SK-N-SH treated with all-trans-retinoic acid at 6 μM for 48 hours (cell line): ENCODE measurements at regions not wholly inside any gene's neighbourhood (a gene's known extent, or its start where the extent isn't known, plus 50 kb on each side); places are given as distances from the start of the nearest gene placed in this dataset.

Experiments used
- ARNTL ChIP-seq: fragments of 450-650 bp; formaldehyde crosslinking; IDR thresholded peaks from 2 replicates; pipeline ENCODE4 v1.5.0; 2020; ENCODE audit warnings: low read depth, mild to moderate bottlenecking, moderate library complexity, borderline replicate concordance
- CREB5 ChIP-seq: fragments of 250-450 bp; sonication (Bioruptor Pico); IDR thresholded peaks from 2 replicates; pipeline ENCODE4 v1.5.1; 2020; ENCODE audit warnings: low read depth, mild to moderate bottlenecking, moderate library complexity
- CSDC2 ChIP-seq: fragments of 250-450 bp; sonication (Bioruptor Pico); IDR thresholded peaks from 2 replicates; pipeline ENCODE4 v1.5.0; 2020; ENCODE audit warnings: mild to moderate bottlenecking, moderate library complexity
- ISL1 ChIP-seq: fragments of 250-450 bp; sonication (Bioruptor Pico); IDR thresholded peaks from 2 replicates; pipeline ENCODE4 v2.1.2; 2022; ENCODE audit warnings: mild to moderate bottlenecking, moderate library complexity
- PATZ1 ChIP-seq: fragments of 250-450 bp; sonication (Bioruptor Pico); IDR thresholded peaks from 2 replicates; pipeline ENCODE4 v1.8.0; 2020; ENCODE audit warnings: mild to moderate bottlenecking, moderate library complexity, borderline replicate concordance
- POU6F1 ChIP-seq: fragments of 250-450 bp; sonication (Bioruptor Pico); IDR thresholded peaks from 2 replicates; pipeline ENCODE4 v1.8.0; 2021; ENCODE audit warnings: low read depth, mild to moderate bottlenecking, moderate library complexity, borderline replicate concordance
- PPARA ChIP-seq: fragments of 250-450 bp; sonication (Bioruptor Pico); IDR thresholded peaks from 2 replicates; pipeline ENCODE4 v1.5.0; 2020; ENCODE audit warnings: mild to moderate bottlenecking, borderline replicate concordance
- RARB ChIP-seq: fragments of 250-450 bp; sonication (Bioruptor Pico); IDR thresholded peaks from 2 replicates; pipeline ENCODE4 v1.8.0; 2021; ENCODE audit warnings: mild to moderate bottlenecking, moderate library complexity
- TSHZ2 ChIP-seq: fragments of 250-450 bp; sonication (Bioruptor Pico); IDR thresholded peaks from 2 replicates; pipeline ENCODE4 v1.5.0; 2020; ENCODE audit warnings: mild to moderate bottlenecking, moderate library complexity
- ZC3H10 ChIP-seq: fragments of 250-450 bp; sonication (Bioruptor Pico); IDR thresholded peaks from 2 replicates; pipeline ENCODE4 v1.5.1; 2021; ENCODE audit warnings: mild to moderate bottlenecking, moderate library complexity
- ZFP30 ChIP-seq: fragments of 450-650 bp; formaldehyde crosslinking; IDR thresholded peaks from 2 replicates; pipeline ENCODE4 v1.5.0; 2022; ENCODE audit warnings: mild to moderate bottlenecking, moderate library complexity
- ZNF70 ChIP-seq: fragments of 450-650 bp; formaldehyde crosslinking; IDR thresholded peaks from 2 replicates; pipeline ENCODE4 v1.5.0; 2020; ENCODE audit warnings: mild to moderate bottlenecking, moderate library complexity

GRCh38 chr1:212218911-212219310 lies 66.3 kb upstream of the PPP2R5A start:
- no peak for TF ChIP-seq CREB5 (CRISPR knock-in tag)
- no peak for TF ChIP-seq ARNTL (CRISPR knock-in tag)
- no peak for TF ChIP-seq POU6F1
- TF ChIP-seq PPARA (CRISPR knock-in tag) = no peak
- TF ChIP-seq ZC3H10 (CRISPR knock-in tag) = no peak
- TF ChIP-seq CSDC2 = no peak
- no peak for TF ChIP-seq ZFP30 (CRISPR knock-in tag)
- no peak for TF ChIP-seq TSHZ2 (CRISPR knock-in tag)
- TF ChIP-seq PATZ1 (CRISPR knock-in tag) = no peak
- TF ChIP-seq RARB (CRISPR knock-in tag) = no peak
- no peak for TF ChIP-seq ZNF70 (CRISPR knock-in tag)
- no peak for TF ChIP-seq ISL1 (CRISPR knock-in tag)
